Endodermal cell (in vitro differentiated cells): ENCODE measurements at regions not wholly inside any gene's neighbourhood (a gene's known extent, or its start where the extent isn't known, plus 50 kb on each side); places are given as distances from the start of the nearest gene placed in this dataset.
"Not testable (repeated sequence)": the region's sequence is repeated elsewhere in the genome, so short reads cannot be mapped to it uniquely, and the experiment has no call there.

Experiments
- DNase-seq: peaks from one replicate; pipeline ENCODE4 v3.0.0-alpha.2; 2017
- H3K27ac ChIP-seq: 2 replicates; pipeline ENCODE4 v1.5.1; 2013; ENCODE audit warnings: mild to moderate bottlenecking, low read depth, low read length, moderate library complexity
- H3K27me3 ChIP-seq: 2 replicates; pipeline ENCODE4 v1.6.1; 2013; ENCODE audit warnings: mild to moderate bottlenecking, low read length, moderate library complexity; ENCODE audit not compliant: insufficient read depth, control insufficient read depth, poor library complexity, severe bottlenecking
- H3K36me3 ChIP-seq: 2 replicates; pipeline ENCODE4 v1.7.0; 2013; ENCODE audit warnings: mild to moderate bottlenecking, low read length, moderate library complexity; ENCODE audit not compliant: control insufficient read depth, insufficient read depth
- H3K4me1 ChIP-seq: one replicate; pipeline ENCODE4 v1.7.0; 2013; ENCODE audit warnings: low read length; ENCODE audit not compliant: control insufficient read depth, insufficient read depth
- H3K4me3 ChIP-seq: 2 replicates; pipeline ENCODE4 v1.5.1; 2013; ENCODE audit warnings: mild to moderate bottlenecking, low read length, moderate library complexity
- H3K9ac ChIP-seq: 2 replicates; pipeline ENCODE4 v1.6.1; 2013; ENCODE audit warnings: mild to moderate bottlenecking, low read length, moderate library complexity; ENCODE audit not compliant: poor library complexity, severe bottlenecking; ENCODE audit errors: extremely low read depth
- H3K9me3 ChIP-seq: 2 replicates; pipeline ENCODE4 v1.6.1; 2013; ENCODE audit warnings: mild to moderate bottlenecking, low read length, moderate library complexity; ENCODE audit not compliant: control insufficient read depth
- H3K27ac Mint-ChIP-seq: 2 replicates; pipeline ENCODE4 v1.8.0; 2020; ENCODE audit warnings: mixed read lengths
- H3K27me3 Mint-ChIP-seq: 2 replicates; pipeline ENCODE4 v1.8.0; 2021; ENCODE audit warnings: mild to moderate bottlenecking, mixed read lengths; ENCODE audit not compliant: insufficient read depth
- H3K36me3 Mint-ChIP-seq: 2 replicates; pipeline ENCODE4 v1.8.0; 2020; ENCODE audit warnings: low read depth, mixed read lengths
- H3K4me1 Mint-ChIP-seq: 2 replicates; pipeline ENCODE4 v1.8.0; 2020; ENCODE audit warnings: mixed read lengths
- H3K4me3 Mint-ChIP-seq: 2 replicates; pipeline ENCODE4 v1.8.0; 2020; ENCODE audit warnings: mild to moderate bottlenecking, moderate library complexity, mixed read lengths
- H3K9me3 Mint-ChIP-seq: 2 replicates; pipeline ENCODE4 v1.8.0; 2020; ENCODE audit warnings: mild to moderate bottlenecking, mixed read lengths
- CTCF ChIP-seq: fragments of 200-600 bp; sonication (generic); conservative IDR thresholded peaks from 2 replicates; pipeline ENCODE4 v1.5.0; 2021; ENCODE audit warnings: antibody characterized with exemption, mild to moderate bottlenecking
- WGBS, 2 experiments: methylation state at CpG; one replicate each; pipeline versions ENCODE4 v1.1.5 to v1.1.7; 2013; ENCODE audit warnings: missing lambda C conversion rate in 2 of 2, mixed read lengths in 1 of 2; ENCODE audit not compliant: insufficient coverage in 1 of 2, insufficient read length in 1 of 2; 5-methylcytosine and 5-hydroxymethylcytosine counted together

- Histone ChIP-seq H3K9me3 (no peaks in the 10 kb centered on the region), H3K9ac (no peak overlapping the region), H3K27ac (no peak overlapping the region), H3K4me3 (no peak overlapping the region), H3K36me3 (no peaks in the 10 kb centered on the region), H3K27me3 (no peaks in the 10 kb centered on the region), H3K4me1 (peaks cover 3% of the 10 kb centered on the region)
- WGBS, 2 experiments, result 95% methylated on average over 1 of the region's 2 CpGs; no CpG with 5 or more reads in 1 of the 2 experiments
- Mint-ChIP-seq H3K9me3 (no peaks in the 10 kb centered on the region), H3K4me3 (no peak overlapping the region), H3K36me3 (no peaks in the 10 kb centered on the region), H3K4me1 (peaks cover 3% of the 10 kb centered on the region), H3K27me3 (no peaks in the 10 kb centered on the region), H3K27ac (no peak overlapping the region)
- no peak for DNase-seq
- TF ChIP-seq CTCF, result no peak
Observed at GRCh38 chr3:86766331-86766730, 224.6 kb downstream of the VGLL3 start.

- not testable (repeated sequence) for H3K27ac ChIP-seq, H3K27ac Mint-ChIP-seq, H3K27me3 Mint-ChIP-seq, H3K4me1 ChIP-seq, H3K36me3 ChIP-seq, H3K9me3 ChIP-seq, H3K27me3 ChIP-seq, H3K4me3 Mint-ChIP-seq, H3K9me3 Mint-ChIP-seq, H3K4me3 ChIP-seq, DNase-seq, H3K9ac ChIP-seq, H3K36me3 Mint-ChIP-seq, H3K4me1 Mint-ChIP-seq
- WGBS, 2 experiments, result 95 to 97% methylated on average over 10 to 44 of the region's 44 CpGs
Observed at GRCh38 chr3:86757322-86758179, 233.4 kb downstream of the VGLL3 start.

- Histone ChIP-seq H3K4me1 (no peaks in the 10 kb centered on the region), H3K36me3 (no peaks in the 10 kb centered on the region), H3K27me3 (no peaks in the 10 kb centered on the region), H3K27ac (no peak overlapping the region), H3K4me3 (no peak overlapping the region), H3K9ac (no peak overlapping the region), H3K9me3 (no peaks in the 10 kb centered on the region)
- no peak for TF ChIP-seq CTCF
- H3K27ac Mint-ChIP-seq, result no peak overlapping the region
- 89 to 100% methylated on average over 2 to 6 of the region's 6 CpGs for WGBS, 2 experiments
- H3K4me3 Mint-ChIP-seq, result no peak overlapping the region
- no peaks in the 10 kb centered on the region for H3K9me3 Mint-ChIP-seq
- DNase-seq, result no peak
- no peaks in the 10 kb centered on the region for H3K36me3 Mint-ChIP-seq
- H3K4me1 Mint-ChIP-seq, result no peaks in the 10 kb centered on the region
- H3K27me3 Mint-ChIP-seq, result no peaks in the 10 kb centered on the region
Observed at GRCh38 chr3:86748015-86748414, 242.9 kb downstream of the VGLL3 start.
